ENCODE measurements at regions not wholly inside any gene's neighbourhood (a gene's known extent, or its start where the extent isn't known, plus 50 kb on each side); places are given as distances from the start of the nearest gene placed in this dataset.

GRCh38 chr2:16268301-16269000 lies 328.1 kb downstream of the MYCN start:
- TF ChIP-seq POLR2A (IDR thresholded peaks at IDR 0.05), result no peak
- no peak for TF ChIP-seq CTCF (IDR thresholded peaks at IDR 0.05)
